GM23248 (cell line): ENCODE measurements at regions not wholly inside any gene's neighbourhood (a gene's known extent, or its start where the extent isn't known, plus 50 kb on each side); places are given as distances from the start of the nearest gene placed in this dataset.

Experiments
- DNase-seq: peaks from one replicate; pipeline ENCODE4 v3.0.0-alpha.2; 2015
- H2AFZ ChIP-seq: fragments of 200-600 bp; sonication (generic); 2 replicates; pipeline ENCODE4 v1.6.1; 2016; ENCODE audit warnings: antibody characterized with exemption
- H3F3A ChIP-seq: fragments of 200-600 bp; sonication (generic); 2 replicates; pipeline ENCODE4 v1.6.1; 2016; ENCODE audit warnings: mild to moderate bottlenecking, antibody characterized with exemption, mixed run types; ENCODE audit not compliant: insufficient read depth
- H3K27ac ChIP-seq: fragments of 200-600 bp; sonication (generic); 2 replicates; pipeline ENCODE4 v1.5.1; 2016; ENCODE audit warnings: mild to moderate bottlenecking
- H3K27me3 ChIP-seq: fragments of 200-600 bp; sonication (generic); replicated peaks from 2 replicates; pipeline ENCODE4 v1.6.1; 2016; ENCODE audit warnings: mild to moderate bottlenecking; ENCODE audit not compliant: insufficient read depth
- H3K36me3 ChIP-seq: fragments of 200-600 bp; sonication (generic); 2 replicates; pipeline ENCODE4 v1.6.1; 2016; ENCODE audit warnings: low read depth, mild to moderate bottlenecking
- H3K4me1 ChIP-seq: fragments of 200-600 bp; sonication (generic); 2 replicates; pipeline ENCODE4 v1.6.1; 2016; ENCODE audit warnings: mild to moderate bottlenecking; ENCODE audit not compliant: insufficient read depth
- H3K4me2 ChIP-seq: fragments of 200-600 bp; sonication (generic); one replicate; pipeline ENCODE4 v1.6.1; 2016; ENCODE audit warnings: mild to moderate bottlenecking; ENCODE audit not compliant: unreplicated experiment
- H3K4me3 ChIP-seq: fragments of 200-600 bp; sonication (generic); 2 replicates; pipeline ENCODE4 v1.5.1; 2016; ENCODE audit warnings: mild to moderate bottlenecking
- H3K79me2 ChIP-seq: fragments of 200-600 bp; sonication (generic); 2 replicates; pipeline ENCODE4 v1.6.1; 2016; ENCODE audit warnings: mild to moderate bottlenecking; ENCODE audit not compliant: insufficient read depth
- H3K9ac ChIP-seq: fragments of 200-600 bp; sonication (generic); 2 replicates; pipeline ENCODE4 v1.6.1; 2016; ENCODE audit warnings: mild to moderate bottlenecking
- H3K9me2 ChIP-seq: fragments of 200-600 bp; sonication (generic); 2 replicates; pipeline ENCODE4 v1.6.1; 2016; ENCODE audit warnings: mixed run types, mild to moderate bottlenecking, moderate library complexity; ENCODE audit not compliant: insufficient read depth
- H3K9me3 ChIP-seq: fragments of 200-600 bp; sonication (generic); one replicate; pipeline ENCODE4 v1.6.1; 2017; ENCODE audit warnings: low read depth
- H4K20me1 ChIP-seq: fragments of 200-600 bp; sonication (generic); 2 replicates; pipeline ENCODE4 v1.6.0; 2016; ENCODE audit not compliant: insufficient read depth
- EZH2 ChIP-seq: fragments of 200-600 bp; sonication (generic); IDR thresholded peaks from 2 replicates; pipeline ENCODE4 v1.6.1; 2018; ENCODE audit warnings: antibody characterized with exemption, mild to moderate bottlenecking; ENCODE audit not compliant: insufficient read depth, poor library complexity, severe bottlenecking
- EZH2phosphoT487 ChIP-seq: fragments of 200-600 bp; sonication (generic); IDR thresholded peaks from 2 replicates; pipeline ENCODE4 v1.6.1; 2018; ENCODE audit warnings: antibody characterized with exemption, moderate library complexity, mild to moderate bottlenecking, low read depth; ENCODE audit not compliant: insufficient read depth
- WGBS, 2 experiments: methylation state at CpG; one replicate each; pipeline ENCODE4 v1.1.6; 2015 to 2017; ENCODE audit warnings: low lambda C conversion rate in 2 of 2, low coverage in 1 of 2; ENCODE audit errors: missing lambda C conversion rate in 2 of 2; 5-methylcytosine and 5-hydroxymethylcytosine counted together
- in situ Hi-C: fragments of 300-500 bp; cut with MboI; formaldehyde crosslinking; loops from 2 replicates; pipeline ENCODE4 v1.15.0; 2020

- Histone ChIP-seq H3K4me1 (peaks cover 16% of the 10 kb centered on the region), H3F3A (peaks cover 17% of the 10 kb centered on the region), H3K79me2 (no peaks in the 10 kb centered on the region), H3K27ac (no peak overlapping the region), H3K36me3 (no peaks in the 10 kb centered on the region), H3K4me2 (no peak overlapping the region), H4K20me1 (no peaks in the 10 kb centered on the region), H3K4me3 (no peak overlapping the region), H3K9me2 (no peaks in the 10 kb centered on the region), H3K9me3 (no peaks in the 10 kb centered on the region), H3K27me3 (no peaks in the 10 kb centered on the region), H3K9ac (no peak overlapping the region), H2AFZ (no peak overlapping the region)
- in situ Hi-C loops = no loop called here
- DNase-seq = no peak
- no peak for TF ChIP-seq EZH2
- no peak for TF ChIP-seq EZH2phosphoT487
- 90 to 94% methylated on average over 3 of the region's 3 CpGs for WGBS, 2 experiments
Measured at GRCh38 chr20:57951549-57951948, 241.7 kb upstream of the PMEPA1 start.

DNA sequence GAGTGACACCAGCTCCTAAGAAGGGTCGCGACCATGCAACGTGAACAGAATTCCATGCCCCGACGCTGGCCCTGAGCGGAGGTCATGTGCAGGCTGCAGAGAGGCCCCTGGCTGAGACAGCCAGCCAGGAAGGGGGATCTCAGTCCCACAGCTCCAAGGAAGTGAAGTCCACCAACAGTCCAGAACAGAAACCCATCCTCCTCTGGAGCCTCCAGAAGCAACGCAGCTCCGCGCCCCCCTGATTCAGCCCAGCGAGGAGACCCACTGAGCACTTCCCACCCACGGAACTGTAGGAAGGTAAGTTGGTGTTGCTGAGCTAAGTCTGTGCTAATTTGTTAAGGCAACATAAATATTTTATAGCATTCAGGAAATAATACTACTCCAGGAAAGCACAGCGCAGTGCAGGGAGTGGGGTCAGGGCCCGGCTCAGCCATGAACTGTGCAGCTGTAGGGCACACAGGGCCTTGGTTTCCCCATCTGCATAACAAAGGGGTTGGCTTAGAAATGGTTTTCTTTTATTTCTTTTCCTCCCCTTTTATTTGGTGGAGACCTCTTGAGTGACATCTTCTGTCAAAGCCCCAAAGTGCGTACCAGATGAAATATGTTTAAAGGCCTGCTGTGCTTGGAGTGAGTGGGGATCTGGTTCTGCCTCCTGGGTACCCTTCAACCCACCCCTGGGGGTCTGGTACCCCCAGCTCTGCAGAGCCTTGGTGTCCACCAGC lies 241.1 kb upstream of the PMEPA1 start:
- Histone ChIP-seq H2AFZ (no peak overlapping the region), H3K27me3 (no peaks in the 10 kb centered on the region), H3K9me2 (no peaks in the 10 kb centered on the region), H3K4me3 (no peak overlapping the region), H3K36me3 (no peaks in the 10 kb centered on the region), H3F3A (peaks cover 17% of the 10 kb centered on the region), H3K9me3 (no peaks in the 10 kb centered on the region), H3K27ac (no peak overlapping the region), H4K20me1 (no peaks in the 10 kb centered on the region), H3K79me2 (no peaks in the 10 kb centered on the region), H3K4me1 (peaks cover 16% of the 10 kb centered on the region), H3K9ac (no peak overlapping the region), H3K4me2 (no peak overlapping the region)
- 96 to 98% methylated on average over 14 of the region's 14 CpGs for WGBS, 2 experiments
- TF ChIP-seq EZH2 = no peak
- TF ChIP-seq EZH2phosphoT487 = no peak
- in situ Hi-C loops = no loop called here
- no peak for DNase-seq

- H3F3A ChIP-seq = peaks cover 17% of the 10 kb centered on the region
- H3K36me3 ChIP-seq = no peaks in the 10 kb centered on the region
- H3K9ac ChIP-seq = no peak overlapping the region
- DNase-seq = no peak
- H3K4me2 ChIP-seq = peak overlapping the region; percentile 52
- H4K20me1 ChIP-seq = no peaks in the 10 kb centered on the region
- no peak overlapping the region for H2AFZ ChIP-seq
- H3K27ac ChIP-seq = peak overlapping the region; percentile 69
- no peak for TF ChIP-seq EZH2
- 0 out of 2 replicates have a peak, but pooled peaks have one; percentile 0 for TF ChIP-seq EZH2phosphoT487
- H3K27me3 ChIP-seq = no peaks in the 10 kb centered on the region
- H3K79me2 ChIP-seq = no peaks in the 10 kb centered on the region
- in situ Hi-C loops = no loop called here
- no peak overlapping the region for H3K4me3 ChIP-seq
- H3K9me2 ChIP-seq = no peaks in the 10 kb centered on the region
- 66 to 68% methylated on average over 9 of the region's 9 CpGs for WGBS, 2 experiments
- peaks cover 16% of the 10 kb centered on the region for H3K4me1 ChIP-seq
- H3K9me3 ChIP-seq = no peaks in the 10 kb centered on the region
Measured at GRCh38 chr20:57948180-57948955, 238.6 kb upstream of the PMEPA1 start.

DNA sequence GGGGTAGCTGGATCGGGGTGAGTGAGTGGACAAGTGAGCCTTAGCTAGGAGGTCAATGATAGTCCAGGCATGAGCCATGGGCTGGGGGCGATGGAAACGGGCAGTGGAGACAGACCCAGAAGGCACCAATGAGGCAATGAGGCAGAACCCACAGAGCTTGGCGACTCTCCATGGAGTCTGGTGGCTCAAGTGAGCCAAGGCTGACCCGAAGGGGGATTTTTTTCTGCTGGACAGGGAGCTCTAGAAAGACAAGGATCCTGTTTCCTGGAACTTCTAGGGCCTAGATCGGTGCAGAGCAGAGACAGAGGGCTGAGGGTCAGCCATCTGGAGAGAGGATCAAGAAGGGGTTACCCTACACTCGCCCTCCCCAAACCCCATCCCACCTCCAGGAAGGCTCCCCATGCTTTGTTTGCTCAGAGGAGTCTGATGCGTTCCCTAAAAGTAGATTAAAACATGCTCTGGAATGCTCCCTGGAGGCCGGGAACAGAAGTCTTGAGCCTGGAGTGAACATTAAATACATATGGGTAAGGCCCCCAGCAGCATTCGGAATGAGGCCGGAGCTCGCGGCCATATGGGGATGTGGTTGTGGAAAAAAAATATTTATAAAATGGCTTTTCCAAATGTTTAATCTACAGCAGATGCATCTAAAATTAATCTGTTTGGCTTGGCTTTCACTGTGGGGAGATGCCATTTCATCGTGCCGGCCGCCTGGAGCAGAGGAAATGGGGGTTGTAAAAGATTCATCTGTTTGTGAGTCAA lies 237.8 kb upstream of the PMEPA1 start:
- peak overlapping the region; percentile 69 for H3K27ac ChIP-seq
- H3K9me3 ChIP-seq = no peaks in the 10 kb centered on the region
- no peaks in the 10 kb centered on the region for H3K36me3 ChIP-seq
- H3K4me3 ChIP-seq = 0 out of 2 replicates have a peak overlapping the region, but pooled peaks have one; percentile 24
- TF ChIP-seq EZH2phosphoT487 (0 out of 2 replicates have a peak, but pooled peaks have one; percentile 73), EZH2 (no peak)
- in situ Hi-C loops = no loop called here
- H3K79me2 ChIP-seq = no peaks in the 10 kb centered on the region
- peaks cover 16% of the 10 kb centered on the region for H3K4me1 ChIP-seq
- 0 out of 2 replicates have a peak overlapping the region, but pooled peaks have one; percentile 3 for H2AFZ ChIP-seq
- peak overlapping the region; percentile 52 for H3K4me2 ChIP-seq
- WGBS, 2 experiments = 23 to 27% methylated on average over 16 of the region's 16 CpGs
- no peaks in the 10 kb centered on the region for H3K9me2 ChIP-seq
- DNase-seq = peak; percentile 92
- H3F3A ChIP-seq = peaks cover 17% of the 10 kb centered on the region
- H4K20me1 ChIP-seq = no peaks in the 10 kb centered on the region
- H3K9ac ChIP-seq = peak overlapping the region; percentile 23; the same call in 1 of the 2 replicates
- no peaks in the 10 kb centered on the region for H3K27me3 ChIP-seq
